ENCODE measurements at regions not wholly inside any gene's neighbourhood (a gene's known extent, or its start where the extent isn't known, plus 50 kb on each side); places are given as distances from the start of the nearest gene placed in this dataset.

DNA sequence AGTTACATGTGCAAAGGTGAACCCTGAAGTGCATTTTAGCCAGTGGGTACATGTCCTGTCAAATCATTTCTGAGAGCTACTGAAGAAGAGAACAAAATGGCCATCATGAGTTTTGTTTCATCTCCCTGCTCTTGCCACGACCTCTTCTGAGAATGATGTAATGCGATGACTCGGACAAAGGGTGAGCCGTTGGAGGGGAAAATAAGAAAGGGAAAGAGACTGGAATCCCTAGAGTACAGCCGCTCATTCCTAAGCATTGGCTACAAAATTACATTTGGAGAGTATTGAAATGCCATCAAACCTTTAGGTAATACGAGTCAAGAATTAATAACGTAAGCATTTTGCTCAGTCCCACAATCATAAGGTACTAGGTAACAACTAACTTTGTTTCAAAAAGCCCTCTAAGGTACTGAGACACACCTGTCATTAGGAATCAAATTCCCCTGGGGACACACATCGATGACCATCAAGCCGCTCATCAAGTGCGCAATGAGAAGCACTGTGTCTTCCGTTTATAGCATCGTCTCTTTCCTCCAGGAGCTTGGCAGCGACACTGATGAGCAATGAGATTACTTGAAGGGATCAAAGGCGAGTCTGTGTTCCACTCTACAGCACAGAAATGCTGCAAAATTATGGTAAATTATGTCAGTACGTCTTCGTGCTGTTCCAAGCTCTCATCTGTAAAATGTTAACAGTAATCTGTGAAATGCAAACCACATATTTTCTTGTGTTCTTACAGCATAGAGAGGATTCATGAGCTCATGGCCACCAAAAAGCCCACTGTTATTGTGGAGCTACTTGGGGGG, 97.3 kb upstream of the PIEZO2 start (continued):
- TF ChIP-seq, protein P1, sequence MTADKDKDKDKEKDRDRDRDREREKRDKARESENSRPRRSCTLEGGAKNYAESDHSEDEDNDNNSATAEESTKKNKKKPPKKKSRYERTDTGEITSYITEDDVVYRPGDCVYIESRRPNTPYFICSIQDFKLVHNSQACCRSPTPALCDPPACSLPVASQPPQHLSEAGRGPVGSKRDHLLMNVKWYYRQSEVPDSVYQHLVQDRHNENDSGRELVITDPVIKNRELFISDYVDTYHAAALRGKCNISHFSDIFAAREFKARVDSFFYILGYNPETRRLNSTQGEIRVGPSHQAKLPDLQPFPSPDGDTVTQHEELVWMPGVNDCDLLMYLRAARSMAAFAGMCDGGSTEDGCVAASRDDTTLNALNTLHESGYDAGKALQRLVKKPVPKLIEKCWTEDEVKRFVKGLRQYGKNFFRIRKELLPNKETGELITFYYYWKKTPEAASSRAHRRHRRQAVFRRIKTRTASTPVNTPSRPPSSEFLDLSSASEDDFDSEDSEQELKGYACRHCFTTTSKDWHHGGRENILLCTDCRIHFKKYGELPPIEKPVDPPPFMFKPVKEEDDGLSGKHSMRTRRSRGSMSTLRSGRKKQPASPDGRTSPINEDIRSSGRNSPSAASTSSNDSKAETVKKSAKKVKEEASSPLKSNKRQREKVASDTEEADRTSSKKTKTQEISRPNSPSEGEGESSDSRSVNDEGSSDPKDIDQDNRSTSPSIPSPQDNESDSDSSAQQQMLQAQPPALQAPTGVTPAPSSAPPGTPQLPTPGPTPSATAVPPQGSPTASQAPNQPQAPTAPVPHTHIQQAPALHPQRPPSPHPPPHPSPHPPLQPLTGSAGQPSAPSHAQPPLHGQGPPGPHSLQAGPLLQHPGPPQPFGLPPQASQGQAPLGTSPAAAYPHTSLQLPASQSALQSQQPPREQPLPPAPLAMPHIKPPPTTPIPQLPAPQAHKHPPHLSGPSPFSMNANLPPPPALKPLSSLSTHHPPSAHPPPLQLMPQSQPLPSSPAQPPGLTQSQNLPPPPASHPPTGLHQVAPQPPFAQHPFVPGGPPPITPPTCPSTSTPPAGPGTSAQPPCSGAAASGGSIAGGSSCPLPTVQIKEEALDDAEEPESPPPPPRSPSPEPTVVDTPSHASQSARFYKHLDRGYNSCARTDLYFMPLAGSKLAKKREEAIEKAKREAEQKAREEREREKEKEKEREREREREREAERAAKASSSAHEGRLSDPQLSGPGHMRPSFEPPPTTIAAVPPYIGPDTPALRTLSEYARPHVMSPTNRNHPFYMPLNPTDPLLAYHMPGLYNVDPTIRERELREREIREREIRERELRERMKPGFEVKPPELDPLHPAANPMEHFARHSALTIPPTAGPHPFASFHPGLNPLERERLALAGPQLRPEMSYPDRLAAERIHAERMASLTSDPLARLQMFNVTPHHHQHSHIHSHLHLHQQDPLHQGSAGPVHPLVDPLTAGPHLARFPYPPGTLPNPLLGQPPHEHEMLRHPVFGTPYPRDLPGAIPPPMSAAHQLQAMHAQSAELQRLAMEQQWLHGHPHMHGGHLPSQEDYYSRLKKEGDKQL (CRISPR knock-in tag; IDR thresholded peaks at IDR 0.05; ENCODE audit: borderline replicate concordance): no peak

DNA sequence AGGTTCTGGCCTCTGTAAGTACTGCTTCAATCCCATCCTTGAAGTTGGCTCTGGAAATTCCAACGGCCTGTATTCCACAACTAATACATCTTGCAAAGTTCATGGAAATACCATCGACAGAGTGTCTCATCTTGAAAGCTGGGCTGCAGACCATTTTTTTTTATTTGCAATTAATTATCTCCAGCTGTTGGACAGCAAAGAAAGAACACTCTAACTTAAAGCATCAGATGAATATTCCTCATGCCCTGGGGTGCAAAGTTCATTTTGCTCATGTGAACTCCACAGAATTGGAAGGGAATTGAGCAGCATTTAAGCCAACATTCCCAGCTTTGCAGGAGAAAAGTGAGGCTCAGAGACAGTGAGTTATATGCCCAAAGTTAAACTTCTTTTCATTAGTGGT, 96.5 kb upstream of the PIEZO2 start:
- Histone ChIP-seq H3K4me3 (no peak overlapping the region), H4K20me1 (replicated peaks; ENCODE audit: control insufficient read depth, insufficient read depth, low read length) (no peaks in the 10 kb centered on the region), H3K9ac (ENCODE audit: insufficient read depth in 1 of 2, low read depth in 2 of 2, low read length in 2 of 2) (no peak overlapping the region), H3K4me2 (ENCODE audit: insufficient read depth, low read length) (no peak overlapping the region), H3K79me2 (ENCODE audit: control insufficient read depth, insufficient read depth, low read length) (no peaks in the 10 kb centered on the region), H3K9me3 (replicated peaks; ENCODE audit: control insufficient read depth, insufficient read depth, low read depth, low read length) (no peaks in the 10 kb centered on the region), H3K27ac (ENCODE audit: extremely low read depth, low read depth, low read length) (no peak overlapping the region), H3K9me1 (ENCODE audit: control insufficient read depth, insufficient read depth, low read length) (no peaks in the 10 kb centered on the region), H3K36me3 (ENCODE audit: control insufficient read depth, insufficient read depth, low read length) (no peaks in the 10 kb centered on the region), H2AFZ (ENCODE audit: low read depth, low read length) (no peak overlapping the region), H3K4me1 (replicated peaks in 1 of 2; ENCODE audit: control insufficient read depth in 2 of 2, insufficient read depth in 2 of 2, low read length in 2 of 2) (no peaks in the 10 kb centered on the region), H3K27me3 (ENCODE audit: control insufficient read depth in 2 of 2, insufficient read depth in 2 of 2, low read length in 2 of 2) (no peaks in the 10 kb centered on the region)
- ChIA-PET CTCF (ENCODE audit: low intra/inter-chr PET ratio) (no interaction called here), POLR2A (interaction anchor here (0.6 kb wide), 1 partner anchor 67 kb away, joined by 3 read pairs; no protein-coding TSS in a partner anchor)
- 0% methylated on average over 2 of the region's 2 CpGs for WGBS (ENCODE audit: insufficient coverage, low coverage, missing lambda C conversion rate)
- in situ Hi-C loops (cut with MboI) (no loop called here), intact Hi-C loops (cut with micrococcal nuclease) (no loop called here)
- TF ChIP-seq ETS2 (tag; IDR thresholded peaks at IDR 0.05; ENCODE audit: borderline replicate concordance, poor library complexity, severe bottlenecking): no peak
- TF ChIP-seq TCF7L2 (IDR thresholded peaks at IDR 0.05; ENCODE audit: low read depth, low read length): no peak
- TF ChIP-seq, protein P2, sequence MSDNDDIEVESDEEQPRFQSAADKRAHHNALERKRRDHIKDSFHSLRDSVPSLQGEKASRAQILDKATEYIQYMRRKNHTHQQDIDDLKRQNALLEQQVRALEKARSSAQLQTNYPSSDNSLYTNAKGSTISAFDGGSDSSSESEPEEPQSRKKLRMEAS (CRISPR knock-in tag; IDR thresholded peaks at IDR 0.05): no peak
- TF ChIP-seq COPS2 (conservative IDR thresholded peaks at IDR 0.05): no peak
- TF ChIP-seq HNRNPUL1 (IDR thresholded peaks at IDR 0.05; ENCODE audit: low read length): no peak
- TF ChIP-seq, protein P3, sequence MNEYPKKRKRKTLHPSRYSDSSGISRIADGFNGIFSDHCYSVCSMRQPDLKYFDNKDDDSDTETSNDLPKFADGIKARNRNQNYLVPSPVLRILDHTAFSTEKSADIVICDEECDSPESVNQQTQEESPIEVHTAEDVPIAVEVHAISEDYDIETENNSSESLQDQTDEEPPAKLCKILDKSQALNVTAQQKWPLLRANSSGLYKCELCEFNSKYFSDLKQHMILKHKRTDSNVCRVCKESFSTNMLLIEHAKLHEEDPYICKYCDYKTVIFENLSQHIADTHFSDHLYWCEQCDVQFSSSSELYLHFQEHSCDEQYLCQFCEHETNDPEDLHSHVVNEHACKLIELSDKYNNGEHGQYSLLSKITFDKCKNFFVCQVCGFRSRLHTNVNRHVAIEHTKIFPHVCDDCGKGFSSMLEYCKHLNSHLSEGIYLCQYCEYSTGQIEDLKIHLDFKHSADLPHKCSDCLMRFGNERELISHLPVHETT (CRISPR knock-in tag; conservative IDR thresholded peaks at IDR 0.05 in 1 of 2, IDR thresholded peaks at IDR 0.05 in 1 of 2): no peak
- TF ChIP-seq SREBF1 (IDR thresholded peaks at IDR 0.05; ENCODE audit: borderline replicate concordance, low read depth, low read length): no peak
- no peak for TF ChIP-seq GABPB2 (CRISPR knock-in tag; conservative IDR thresholded peaks at IDR 0.05)
- ATAC-seq: no peak
- BruUV-seq (replicated peaks): no TSS peak
- no peak for FAIRE-seq
- DNase-seq (ENCODE audit: extremely low read depth in 1 of 4, low spot score in 3 of 4): no peak

Measured in K562 (cell line).